HEK293T (cell line): ENCODE measurements at regions not wholly inside any gene's neighbourhood (a gene's known extent, or its start where the extent isn't known, plus 50 kb on each side); places are given as distances from the start of the nearest gene placed in this dataset.

Experiments
- ARNT ChIP-seq: fragments of 450-650 bp; IDR thresholded peaks from 2 replicates; pipeline ENCODE4 v1.6.1; 2017; ENCODE audit warnings: mild to moderate bottlenecking
- BHLHE40 ChIP-seq: fragments of 450-650 bp; IDR thresholded peaks from 2 replicates; pipeline ENCODE4 v1.6.1; 2016; ENCODE audit warnings: mild to moderate bottlenecking, moderate library complexity, borderline replicate concordance
- CTBP1 ChIP-seq: fragments of 450-650 bp; IDR thresholded peaks from 2 replicates; pipeline ENCODE4 v1.6.1; 2016; ENCODE audit warnings: borderline replicate concordance
- ELF4 ChIP-seq: fragments of 450-650 bp; IDR thresholded peaks from 2 replicates; pipeline ENCODE4 v1.6.1; 2017; ENCODE audit warnings: antibody characterized with exemption
- FOXA1 ChIP-seq: fragments of 450-650 bp; IDR thresholded peaks from 2 replicates; pipeline ENCODE4 v1.6.1; 2016; ENCODE audit warnings: mild to moderate bottlenecking
- FOXK2 ChIP-seq: fragments of 450-650 bp; IDR thresholded peaks from 2 replicates; pipeline ENCODE4 v1.6.1; 2016; ENCODE audit warnings: mild to moderate bottlenecking
- FOXM1 ChIP-seq: fragments of 450-650 bp; IDR thresholded peaks from 2 replicates; pipeline ENCODE4 v1.6.1; 2017; ENCODE audit warnings: mild to moderate bottlenecking, borderline replicate concordance
- HDGF ChIP-seq: fragments of 450-650 bp; IDR thresholded peaks from 2 replicates; pipeline ENCODE4 v1.6.1; 2017; ENCODE audit warnings: antibody characterized with exemption, borderline replicate concordance
- NFRKB ChIP-seq: fragments of 450-650 bp; IDR thresholded peaks from 2 replicates; pipeline ENCODE4 v1.6.1; 2016; ENCODE audit warnings: mild to moderate bottlenecking, moderate library complexity
- PKNOX1 ChIP-seq: fragments of 450-650 bp; IDR thresholded peaks from 2 replicates; pipeline ENCODE4 v1.6.1; 2016
- SP1 ChIP-seq: fragments of 450-650 bp; IDR thresholded peaks from 2 replicates; pipeline ENCODE4 v1.6.1; 2017
- SUZ12 ChIP-seq: fragments of 450-650 bp; IDR thresholded peaks from 2 replicates; pipeline ENCODE4 v1.6.1; 2016; ENCODE audit warnings: mild to moderate bottlenecking
- TARDBP ChIP-seq: fragments of 450-650 bp; IDR thresholded peaks from 2 replicates; pipeline ENCODE4 v1.6.1; 2016
- ZNF384 ChIP-seq: fragments of 450-650 bp; IDR thresholded peaks from 2 replicates; pipeline ENCODE4 v1.6.1; 2016

GRCh38 chr2:181761175-181761574 is 80.9 kb upstream of the NEUROD1 start:
- TF ChIP-seq ZNF384 (no peak), FOXK2 (no peak), FOXM1 (no peak), ARNT (no peak), FOXA1 (no peak), TARDBP (no peak), ELF4 (no peak), SP1 (no peak), SUZ12 (no peak), BHLHE40 (no peak), HDGF (no peak), CTBP1 (no peak), NFRKB (no peak), PKNOX1 (no peak)
